NT2/D1 (cell line): ENCODE measurements at regions not wholly inside any gene's neighbourhood (a gene's known extent, or its start where the extent isn't known, plus 50 kb on each side); places are given as distances from the start of the nearest gene placed in this dataset.

Experiments used
- SUZ12 ChIP-seq: IDR thresholded peaks from 2 replicates; pipeline ENCODE4 v1.6.1; 2011; ENCODE audit not compliant: insufficient read length, insufficient read depth; ENCODE audit errors: extremely low read depth
- YY1 ChIP-seq: IDR thresholded peaks from 2 replicates; pipeline ENCODE4 v1.6.1; 2011; ENCODE audit not compliant: insufficient read length, insufficient read depth
- ZNF274 ChIP-seq: IDR thresholded peaks from 2 replicates; pipeline ENCODE4 v1.6.1; 2011; ENCODE audit warnings: mild to moderate bottlenecking, low read depth, low read length

- no peak for TF ChIP-seq YY1
- no peak for TF ChIP-seq ZNF274
- TF ChIP-seq SUZ12 = no peak
Observed at GRCh38 chr11:106457727-106458126, 380.3 kb downstream of the AASDHPPT start.
